Astrocyte of the cerebellum (primary cell): ENCODE measurements at regions not wholly inside any gene's neighbourhood (a gene's known extent, or its start where the extent isn't known, plus 50 kb on each side); places are given as distances from the start of the nearest gene placed in this dataset.

ENCODE experiments used
- DNase-seq: peaks from one replicate; pipeline ENCODE4 v3.0.0-alpha.2; 2011; ENCODE audit warnings: low read depth
- H3K4me3 ChIP-seq: 2 replicates; pipeline ENCODE4 v1.5.1; 2011; ENCODE audit warnings: mild to moderate bottlenecking, low read depth, low read length, moderate library complexity
- in situ Hi-C: cut with HindIII; loops from 2 replicates; pipeline ENCODE4 v1.10.0; 2017; ENCODE audit warnings: low sequenced_read_pairs
- TF ChIP-seq, protein P1 (sequence below): IDR thresholded peaks from 2 replicates; pipeline ENCODE4 v1.5.1; 2012; ENCODE audit warnings: low read length, low read depth, moderate library complexity, mild to moderate bottlenecking; ENCODE audit errors: missing control alignments

DNA sequence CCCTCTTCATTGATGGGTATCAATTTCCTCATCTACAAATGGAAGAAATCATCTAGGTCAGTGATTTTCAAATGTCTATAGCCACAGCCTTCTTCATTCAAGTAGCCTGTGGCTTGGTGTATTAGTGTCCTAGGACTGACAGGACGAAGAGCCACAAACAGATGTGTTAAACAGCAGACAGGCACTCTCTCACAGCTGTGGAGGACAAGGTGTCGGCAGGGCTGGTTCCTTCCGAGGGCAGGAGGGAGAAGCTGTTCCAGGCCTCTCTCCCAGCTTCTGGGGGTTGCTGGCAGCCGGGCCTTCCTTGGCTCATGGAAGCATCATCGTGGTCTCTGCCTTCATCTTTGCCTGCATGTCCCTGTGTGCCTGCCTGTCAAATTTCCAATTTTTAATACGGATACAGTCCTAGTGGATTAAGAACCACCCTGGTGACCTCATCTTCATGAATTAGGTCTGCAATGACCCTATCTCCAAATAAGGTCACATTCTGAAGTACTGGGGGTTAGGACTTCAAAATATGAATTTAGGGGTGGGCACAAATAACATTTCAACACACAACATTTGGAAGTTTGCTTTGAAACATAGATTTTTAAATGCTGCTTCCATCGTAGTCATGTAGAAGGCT, 86.5 kb downstream of the PTGR3 start:
- TF ChIP-seq, protein P1, sequence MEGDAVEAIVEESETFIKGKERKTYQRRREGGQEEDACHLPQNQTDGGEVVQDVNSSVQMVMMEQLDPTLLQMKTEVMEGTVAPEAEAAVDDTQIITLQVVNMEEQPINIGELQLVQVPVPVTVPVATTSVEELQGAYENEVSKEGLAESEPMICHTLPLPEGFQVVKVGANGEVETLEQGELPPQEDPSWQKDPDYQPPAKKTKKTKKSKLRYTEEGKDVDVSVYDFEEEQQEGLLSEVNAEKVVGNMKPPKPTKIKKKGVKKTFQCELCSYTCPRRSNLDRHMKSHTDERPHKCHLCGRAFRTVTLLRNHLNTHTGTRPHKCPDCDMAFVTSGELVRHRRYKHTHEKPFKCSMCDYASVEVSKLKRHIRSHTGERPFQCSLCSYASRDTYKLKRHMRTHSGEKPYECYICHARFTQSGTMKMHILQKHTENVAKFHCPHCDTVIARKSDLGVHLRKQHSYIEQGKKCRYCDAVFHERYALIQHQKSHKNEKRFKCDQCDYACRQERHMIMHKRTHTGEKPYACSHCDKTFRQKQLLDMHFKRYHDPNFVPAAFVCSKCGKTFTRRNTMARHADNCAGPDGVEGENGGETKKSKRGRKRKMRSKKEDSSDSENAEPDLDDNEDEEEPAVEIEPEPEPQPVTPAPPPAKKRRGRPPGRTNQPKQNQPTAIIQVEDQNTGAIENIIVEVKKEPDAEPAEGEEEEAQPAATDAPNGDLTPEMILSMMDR = no peak
- in situ Hi-C loops = no loop called here
- H3K4me3 ChIP-seq = no peak overlapping the region
- DNase-seq = no peak

DNA sequence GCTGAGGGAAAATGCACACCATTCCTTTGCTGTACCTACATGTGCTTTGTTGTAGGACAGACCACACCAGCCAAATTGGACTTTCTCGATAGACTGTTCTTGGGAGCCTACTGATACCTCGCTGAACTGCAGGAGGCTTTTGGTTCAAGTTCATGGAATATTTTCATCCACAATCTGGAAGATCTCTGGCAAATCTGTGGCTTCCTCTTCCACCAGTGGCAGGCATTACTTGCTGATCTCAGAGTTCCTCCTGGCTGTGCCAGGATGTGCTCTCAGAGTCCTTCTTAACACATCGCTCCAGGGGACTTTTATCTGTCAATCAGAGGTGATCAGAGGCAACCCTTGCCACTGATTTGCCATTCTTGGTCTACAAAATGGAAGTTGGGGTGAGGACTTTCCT, 87.7 kb downstream of the PTGR3 start:
- H3K4me3 ChIP-seq = no peak overlapping the region
- no peak for DNase-seq
- in situ Hi-C loops = no loop called here
- TF ChIP-seq, protein P1 = no peak

DNA sequence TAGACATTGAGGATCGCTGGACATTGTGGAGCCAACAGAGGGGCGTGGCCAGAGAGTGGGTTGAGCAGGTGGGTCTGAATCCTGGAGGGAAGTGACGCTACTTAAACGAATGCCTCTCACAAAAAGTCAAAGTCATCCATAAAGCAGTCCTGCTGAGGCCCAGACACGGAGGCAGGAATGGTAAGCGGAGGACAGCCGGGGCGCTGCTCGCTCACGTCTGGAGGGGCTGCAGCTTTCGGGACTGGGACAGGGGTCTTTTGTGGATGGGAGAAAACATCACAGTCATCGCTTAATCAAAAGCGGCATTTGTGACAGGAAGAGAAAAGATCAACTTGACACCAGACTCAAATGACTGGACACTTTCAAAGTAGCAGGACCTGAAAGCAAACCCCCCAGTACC, 88.4 kb downstream of the PTGR3 start:
- in situ Hi-C loops = no loop called here
- TF ChIP-seq, protein P1 = no peak
- H3K4me3 ChIP-seq = no peak overlapping the region
- no peak for DNase-seq

GRCh38 chr18:75116809-75117208, 92.1 kb downstream of the PTGR3 start:
- in situ Hi-C loops = no loop called here

GRCh38 chr18:75116165-75116564, 92.8 kb downstream of the PTGR3 start:
- no peak for DNase-seq
- no peak overlapping the region for H3K4me3 ChIP-seq
- TF ChIP-seq, protein P1 = no peak
- in situ Hi-C loops = no loop called here

More at GRCh38 chr18:75116809-75117208, 92.1 kb downstream of the PTGR3 start:
- no peak overlapping the region for H3K4me3 ChIP-seq
- DNase-seq = no peak
- TF ChIP-seq, protein P1 = no peak

DNA sequence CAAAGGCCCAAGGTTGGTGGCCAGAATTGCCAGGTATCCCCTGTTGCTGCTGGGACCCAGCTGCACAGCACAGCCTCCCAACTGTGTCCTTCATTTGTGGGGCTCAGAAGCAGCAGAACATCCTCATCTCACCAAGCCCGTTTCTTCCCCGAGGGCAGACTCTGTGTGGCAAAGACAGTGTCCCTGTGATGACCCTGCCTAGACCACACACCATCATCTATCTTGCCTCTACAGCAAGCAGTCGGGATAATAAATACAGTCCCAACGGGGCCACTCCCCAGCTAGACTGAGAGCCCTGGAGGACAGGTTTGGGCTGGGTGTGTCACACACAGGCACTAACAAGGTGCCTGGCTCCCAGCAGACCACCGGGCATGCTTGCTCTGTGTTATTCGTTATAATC, 93.4 kb downstream of the PTGR3 start:
- TF ChIP-seq, protein P1 = no peak
- DNase-seq = no peak
- no peak overlapping the region for H3K4me3 ChIP-seq
- in situ Hi-C loops = no loop called here
